ENCODE measurements at regions not wholly inside any gene's neighbourhood (a gene's known extent, or its start where the extent isn't known, plus 50 kb on each side); places are given as distances from the start of the nearest gene placed in this dataset.

- TF ChIP-seq CTCF (IDR thresholded peaks at IDR 0.05; ENCODE audit: insufficient read depth, low read depth, low read length) (no peak), EZH2 (IDR thresholded peaks at IDR 0.05; ENCODE audit: insufficient read depth, low read length) (no peak)
These were observed 53.0 kb upstream of the RALY start for GRCh38 chr20:33940666-33941065.

All from astrocyte (in vitro differentiated cells and primary cell).